H9 (cell line): ENCODE measurements at regions not wholly inside any gene's neighbourhood (a gene's known extent, or its start where the extent isn't known, plus 50 kb on each side); places are given as distances from the start of the nearest gene placed in this dataset.

Experiments
- DNase-seq: peaks from one replicate; pipeline ENCODE4 v3.0.0-alpha.2; 2017
- H2AFZ ChIP-seq: one replicate; pipeline ENCODE4 v1.6.1; 2013; ENCODE audit warnings: mild to moderate bottlenecking, low read length, control low read depth, moderate library complexity
- H2AK5ac ChIP-seq: 2 replicates; pipeline ENCODE4 v1.6.1; 2013; ENCODE audit warnings: low read length, control low read depth, mixed read lengths; ENCODE audit not compliant: insufficient read length
- H2BK120ac ChIP-seq: one replicate; pipeline ENCODE4 v1.6.1; 2013; ENCODE audit warnings: low read depth, mild to moderate bottlenecking, low read length, control low read depth, inconsistent platforms; ENCODE audit not compliant: poor library complexity, severe bottlenecking
- H2BK12ac ChIP-seq: 2 replicates; pipeline ENCODE4 v1.6.1; 2013; ENCODE audit warnings: low read length, control low read depth, mixed read lengths, low read depth; ENCODE audit not compliant: insufficient read length
- H2BK15ac ChIP-seq: 2 replicates; pipeline ENCODE4 v1.6.1; 2013; ENCODE audit warnings: low read depth, low read length, control low read depth
- H2BK20ac ChIP-seq: one replicate; pipeline ENCODE4 v1.6.1; 2013; ENCODE audit warnings: low read depth, mild to moderate bottlenecking, low read length, control low read depth, inconsistent platforms; ENCODE audit not compliant: poor library complexity, severe bottlenecking
- H2BK5ac ChIP-seq: 2 replicates; pipeline ENCODE4 v1.6.1; 2013; ENCODE audit warnings: low read length, control low read depth, mixed read lengths; ENCODE audit not compliant: insufficient read length
- H3K14ac ChIP-seq: 2 replicates; pipeline ENCODE4 v1.6.1; 2013; ENCODE audit warnings: low read length, control low read depth; ENCODE audit not compliant: insufficient read depth
- H3K18ac ChIP-seq: 2 replicates; pipeline ENCODE4 v1.6.1; 2013; ENCODE audit warnings: low read depth, mild to moderate bottlenecking, mixed read lengths, low read length, control low read depth; ENCODE audit not compliant: insufficient read length
- H3K23ac ChIP-seq: 2 replicates; pipeline ENCODE4 v1.6.1; 2013; ENCODE audit warnings: low read length, control low read depth, mixed read lengths, low read depth; ENCODE audit not compliant: insufficient read length
- H3K23me2 ChIP-seq: 2 replicates; pipeline ENCODE4 v1.6.1; 2013; ENCODE audit warnings: low read depth, mild to moderate bottlenecking, mixed read lengths, low read length, control low read depth; ENCODE audit not compliant: insufficient read length, poor library complexity, severe bottlenecking
- H3K27ac ChIP-seq: 2 replicates; pipeline ENCODE4 v1.5.1; 2013; ENCODE audit warnings: low read length, control low read depth, mixed read lengths, low read depth; ENCODE audit not compliant: insufficient read length
- H3K27me3 ChIP-seq: 2 replicates; pipeline ENCODE4 v1.6.1; 2013; ENCODE audit warnings: low read length, control low read depth, inconsistent platforms; ENCODE audit not compliant: insufficient read depth
- H3K4ac ChIP-seq: 2 replicates; pipeline ENCODE4 v1.6.1; 2013; ENCODE audit warnings: low read depth, mild to moderate bottlenecking, control low read depth, inconsistent platforms, low read length, moderate library complexity
- H3K4me1 ChIP-seq: 2 replicates; pipeline ENCODE4 v1.6.1; 2013; ENCODE audit warnings: low read length, control low read depth, inconsistent platforms; ENCODE audit not compliant: insufficient read depth
- H3K4me2 ChIP-seq: 2 replicates; pipeline ENCODE4 v1.6.1; 2013; ENCODE audit warnings: low read length, control low read depth, mixed read lengths; ENCODE audit not compliant: insufficient read length, insufficient read depth
- H3K56ac ChIP-seq: 2 replicates; pipeline ENCODE4 v1.6.1; 2013; ENCODE audit warnings: low read depth, mild to moderate bottlenecking, mixed read lengths, low read length, control low read depth; ENCODE audit not compliant: insufficient read length
- H3K79me1 ChIP-seq: 2 replicates; pipeline ENCODE4 v1.6.1; 2013; ENCODE audit warnings: low read depth, mild to moderate bottlenecking, moderate library complexity, low read length, control low read depth, inconsistent platforms; ENCODE audit not compliant: insufficient read depth, poor library complexity, severe bottlenecking
- H3K79me2 ChIP-seq: 2 replicates; pipeline ENCODE4 v1.6.1; 2013; ENCODE audit warnings: low read length, control low read depth, inconsistent platforms; ENCODE audit not compliant: insufficient read depth
- H3K9ac ChIP-seq: 2 replicates; pipeline ENCODE4 v1.6.1; 2013; ENCODE audit warnings: low read length, control low read depth, mixed read lengths; ENCODE audit not compliant: insufficient read length; ENCODE audit errors: extremely low read depth
- H3K9me3 ChIP-seq: one replicate; pipeline ENCODE4 v1.6.1; 2013; ENCODE audit warnings: low read depth, low read length, inconsistent platforms; ENCODE audit not compliant: control insufficient read depth
- H3T11ph ChIP-seq: one replicate; pipeline ENCODE4 v1.6.1; 2013; ENCODE audit warnings: mild to moderate bottlenecking, low read length, control low read depth, inconsistent platforms
- H4K20me1 ChIP-seq: one replicate; pipeline ENCODE4 v1.6.1; 2013; ENCODE audit not compliant: control insufficient read depth, insufficient read length, insufficient read depth
- H4K5ac ChIP-seq: 2 replicates; pipeline ENCODE4 v1.6.1; 2013; ENCODE audit warnings: low read depth, mild to moderate bottlenecking, mixed read lengths, low read length, control low read depth; ENCODE audit not compliant: insufficient read length
- H4K8ac ChIP-seq: replicated peaks from 2 replicates; pipeline ENCODE4 v1.6.1; 2013; ENCODE audit warnings: low read length, control low read depth, mixed read lengths, low read depth; ENCODE audit not compliant: insufficient read length
- H4K91ac ChIP-seq: 2 replicates; pipeline ENCODE4 v1.6.1; 2013; ENCODE audit warnings: low read depth, mild to moderate bottlenecking, moderate library complexity, mixed read lengths, low read length, control low read depth; ENCODE audit not compliant: insufficient read length
- H3K27ac Mint-ChIP-seq, 3 experiments: 2 replicates in 2 of 3; 3 replicates in 1 of 3; pipeline ENCODE4 v1.8.0; 2020 to 2021; ENCODE audit warnings: mixed read lengths in 3 of 3, mild to moderate bottlenecking in 1 of 3, moderate library complexity in 1 of 3
- H3K27me3 Mint-ChIP-seq: 2 replicates; pipeline ENCODE4 v1.8.0; 2021; ENCODE audit warnings: low read depth, mild to moderate bottlenecking, moderate library complexity, mixed read lengths
- H3K36me3 Mint-ChIP-seq, 3 experiments: 2 replicates in 2 of 3; 3 replicates in 1 of 3; pipeline ENCODE4 v1.8.0; 2020 to 2021; ENCODE audit warnings: low read depth in 3 of 3, mixed read lengths in 3 of 3; ENCODE audit not compliant: insufficient read depth in 1 of 3
- H3K4me1 Mint-ChIP-seq, 2 experiments: 2 replicates each; pipeline ENCODE4 v1.8.0; 2020; ENCODE audit warnings: mixed read lengths in 2 of 2
- H3K4me3 Mint-ChIP-seq, 2 experiments: 2 replicates in 1 of 2; 3 replicates in 1 of 2; pipeline ENCODE4 v1.8.0; 2020 to 2021; ENCODE audit warnings: mild to moderate bottlenecking in 2 of 2, mixed read lengths in 2 of 2, moderate library complexity in 1 of 2
- H3K9me3 Mint-ChIP-seq, 2 experiments: 2 replicates in 1 of 2; 3 replicates in 1 of 2; pipeline ENCODE4 v1.8.0; 2020; ENCODE audit warnings: mild to moderate bottlenecking in 2 of 2, mixed read lengths in 2 of 2, moderate library complexity in 1 of 2
- CTCF ChIP-seq: fragments of 200-600 bp; sonication (generic); conservative IDR thresholded peaks from 3 replicates; pipeline ENCODE4 v1.8.0; 2021; ENCODE audit warnings: antibody characterized with exemption, mild to moderate bottlenecking
- WGBS: extraction: QIAGEN DNeasy Blood & Tissue Kit; methylation state at CpG from one replicate; pipeline ENCODE4 v1.1.7; 2013; ENCODE audit warnings: missing lambda C conversion rate, low lambda C conversion rate, mixed read lengths; ENCODE audit not compliant: insufficient read length; ENCODE audit errors: extremely low coverage; 5-methylcytosine and 5-hydroxymethylcytosine counted together

GRCh38 chr11:28526406-28526751, 418.2 kb downstream of the METTL15 start:
- Histone ChIP-seq H2BK20ac (no peak overlapping the region), H4K8ac (no peak overlapping the region), H3K9me3 (no peaks in the 10 kb centered on the region), H4K5ac (no peak overlapping the region), H2BK5ac (no peak overlapping the region), H3K56ac (no peak overlapping the region), H3K79me1 (no peaks in the 10 kb centered on the region), H3K27ac (no peak overlapping the region), H3K23ac (no peak overlapping the region), H4K91ac (no peak overlapping the region), H4K20me1 (no peaks in the 10 kb centered on the region), H3K4ac (no peak overlapping the region), H3T11ph (no peak overlapping the region), H3K27me3 (no peaks in the 10 kb centered on the region), H3K23me2 (no peaks in the 10 kb centered on the region), H2BK120ac (no peak overlapping the region), H3K9ac (no peak overlapping the region), H3K4me2 (no peak overlapping the region), H2BK12ac (no peak overlapping the region), H2AK5ac (no peak overlapping the region), H3K79me2 (no peaks in the 10 kb centered on the region), H3K4me1 (no peaks in the 10 kb centered on the region), H3K18ac (no peak overlapping the region), H2BK15ac (no peak overlapping the region), H3K14ac (no peak overlapping the region), H2AFZ (no peak overlapping the region)
- peaks cover 12 to 21% (median 18%) of the 10 kb centered on the region in 3 experiments for H3K36me3 Mint-ChIP-seq
- no peak for TF ChIP-seq CTCF
- H3K27ac Mint-ChIP-seq: no peak overlapping the region
- WGBS: no CpG with 5 or more reads among the region's 1 CpG
- no peaks in the 10 kb centered on the region; the same call in 1 of the 2 replicates for H3K27me3 Mint-ChIP-seq
- DNase-seq: no peak
- H3K4me3 Mint-ChIP-seq: no peak overlapping the region
- no peaks in the 10 kb centered on the region for H3K4me1 Mint-ChIP-seq
- H3K9me3 Mint-ChIP-seq: peaks cover 19 to 26% of the 10 kb centered on the region in 2 experiments
